Stimulated activated memory B cell treated with anti-CD40 and anti-IgM and Interleukin-4, amounts not matched to agents 10 μg/mL and 1 μg/mL and 100 μg/mL, for 72 hours (primary cell): ENCODE measurements at regions not wholly inside any gene's neighbourhood (a gene's known extent, or its start where the extent isn't known, plus 50 kb on each side); places are given as distances from the start of the nearest gene placed in this dataset.

ENCODE experiments used
- ATAC-seq: fragments of 150-1000 bp; cut with Tn5 transposase; 2 replicates; pipeline ENCODE4 v1.10.0; 2021
- H3K27ac Mint-ChIP-seq: one replicate; pipeline ENCODE4 v1.8.0; 2022; ENCODE audit warnings: mild to moderate bottlenecking, mixed read lengths
- H3K27me3 Mint-ChIP-seq: one replicate; pipeline ENCODE4 v1.8.0; 2022; ENCODE audit warnings: mixed read lengths
- H3K36me3 Mint-ChIP-seq: one replicate; pipeline ENCODE4 v1.8.0; 2022; ENCODE audit warnings: mixed read lengths
- H3K4me1 Mint-ChIP-seq: one replicate; pipeline ENCODE4 v1.8.0; 2022; ENCODE audit warnings: mixed read lengths
- H3K4me3 Mint-ChIP-seq: one replicate; pipeline ENCODE4 v1.8.0; 2022; ENCODE audit warnings: mild to moderate bottlenecking, moderate library complexity, mixed read lengths
- H3K9me3 Mint-ChIP-seq: one replicate; pipeline ENCODE4 v1.8.0; 2022; ENCODE audit warnings: mixed read lengths

- no peak for ATAC-seq
- H3K4me1 Mint-ChIP-seq: no peaks in the 10 kb centered on the region
- no peak overlapping the region for H3K27ac Mint-ChIP-seq
- H3K27me3 Mint-ChIP-seq: no peaks in the 10 kb centered on the region
- no peaks in the 10 kb centered on the region for H3K36me3 Mint-ChIP-seq
- H3K9me3 Mint-ChIP-seq: peaks cover 5% of the 10 kb centered on the region
- H3K4me3 Mint-ChIP-seq: no peak overlapping the region
These were observed 346.6 kb upstream of the MEIS2 start for GRCh38 chr15:37446921-37447320.

GRCh38 chr15:37452498-37452897 lies 352.1 kb upstream of the MEIS2 start:
- H3K4me3 Mint-ChIP-seq: no peak overlapping the region
- ATAC-seq: no peak
- H3K9me3 Mint-ChIP-seq: peaks cover 7% of the 10 kb centered on the region
- H3K27ac Mint-ChIP-seq: no peak overlapping the region
- H3K4me1 Mint-ChIP-seq: no peaks in the 10 kb centered on the region
- H3K27me3 Mint-ChIP-seq: no peaks in the 10 kb centered on the region
- H3K36me3 Mint-ChIP-seq: no peaks in the 10 kb centered on the region

- ATAC-seq: no peak
- H3K4me3 Mint-ChIP-seq: no peak overlapping the region
- H3K36me3 Mint-ChIP-seq: no peaks in the 10 kb centered on the region
- H3K4me1 Mint-ChIP-seq: no peaks in the 10 kb centered on the region
- no peaks in the 10 kb centered on the region for H3K27me3 Mint-ChIP-seq
- no peak overlapping the region for H3K27ac Mint-ChIP-seq
- H3K9me3 Mint-ChIP-seq: peaks cover 7% of the 10 kb centered on the region
These were observed 380.1 kb upstream of the MEIS2 start for GRCh38 chr15:37480482-37480881.

- H3K27me3 Mint-ChIP-seq: no peaks in the 10 kb centered on the region
- H3K9me3 Mint-ChIP-seq: peaks cover 7% of the 10 kb centered on the region
- no peaks in the 10 kb centered on the region for H3K4me1 Mint-ChIP-seq
- H3K36me3 Mint-ChIP-seq: no peaks in the 10 kb centered on the region
- ATAC-seq: no peak
- H3K27ac Mint-ChIP-seq: no peak overlapping the region
- H3K4me3 Mint-ChIP-seq: no peak overlapping the region
These were observed 380.8 kb upstream of the MEIS2 start for GRCh38 chr15:37481126-37481525.

- Mint-ChIP-seq H3K4me3 (no peak overlapping the region), H3K27ac (no peak overlapping the region), H3K9me3 (peaks cover 7% of the 10 kb centered on the region), H3K27me3 (no peaks in the 10 kb centered on the region), H3K4me1 (no peaks in the 10 kb centered on the region), H3K36me3 (no peaks in the 10 kb centered on the region)
- no peak for ATAC-seq
These were observed 383.4 kb upstream of the MEIS2 start for GRCh38 chr15:37483779-37484178.

GRCh38 chr15:37485056-37485455 lies 384.7 kb upstream of the MEIS2 start:
- Mint-ChIP-seq H3K27ac (no peak overlapping the region), H3K36me3 (no peaks in the 10 kb centered on the region), H3K9me3 (peaks cover 11% of the 10 kb centered on the region), H3K27me3 (no peaks in the 10 kb centered on the region), H3K4me3 (no peak overlapping the region), H3K4me1 (no peaks in the 10 kb centered on the region)
- ATAC-seq: no peak

- Mint-ChIP-seq H3K9me3 (peaks cover 10% of the 10 kb centered on the region), H3K36me3 (no peaks in the 10 kb centered on the region), H3K27me3 (no peaks in the 10 kb centered on the region), H3K27ac (no peak overlapping the region), H3K4me3 (no peak overlapping the region), H3K4me1 (no peaks in the 10 kb centered on the region)
- no peak for ATAC-seq
These were observed 390.4 kb upstream of the MEIS2 start for GRCh38 chr15:37490707-37491106.

GRCh38 chr15:37516621-37517020 lies 416.3 kb upstream of the MEIS2 start:
- H3K4me1 Mint-ChIP-seq: no peaks in the 10 kb centered on the region
- H3K4me3 Mint-ChIP-seq: no peak overlapping the region
- H3K27ac Mint-ChIP-seq: no peak overlapping the region
- no peaks in the 10 kb centered on the region for H3K36me3 Mint-ChIP-seq
- no peaks in the 10 kb centered on the region for H3K27me3 Mint-ChIP-seq
- peaks cover 5% of the 10 kb centered on the region for H3K9me3 Mint-ChIP-seq
- ATAC-seq: no peak

GRCh38 chr15:37517191-37517895 lies 417.0 kb upstream of the MEIS2 start:
- Mint-ChIP-seq H3K36me3 (no peaks in the 10 kb centered on the region), H3K9me3 (peaks cover 5% of the 10 kb centered on the region), H3K27ac (no peak overlapping the region), H3K27me3 (no peaks in the 10 kb centered on the region), H3K4me1 (no peaks in the 10 kb centered on the region), H3K4me3 (no peak overlapping the region)
- no peak for ATAC-seq

- H3K36me3 Mint-ChIP-seq: no peaks in the 10 kb centered on the region
- ATAC-seq: no peak
- H3K4me3 Mint-ChIP-seq: no peak overlapping the region
These were observed 416.0 kb upstream of the TMCO5A start for GRCh38 chr15:37518436-37518835.

GRCh38 chr15:37520026-37520425 lies 414.4 kb upstream of the TMCO5A start:
- no peaks in the 10 kb centered on the region for H3K27me3 Mint-ChIP-seq
- ATAC-seq: no peak
- no peak overlapping the region for H3K27ac Mint-ChIP-seq
- no peaks in the 10 kb centered on the region for H3K36me3 Mint-ChIP-seq
- H3K4me1 Mint-ChIP-seq: no peaks in the 10 kb centered on the region
- H3K4me3 Mint-ChIP-seq: no peak overlapping the region
- peaks cover 7% of the 10 kb centered on the region for H3K9me3 Mint-ChIP-seq

More at GRCh38 chr15:37518436-37518835, 416.0 kb upstream of the TMCO5A start:
- Mint-ChIP-seq H3K27me3 (no peaks in the 10 kb centered on the region), H3K4me1 (no peaks in the 10 kb centered on the region), H3K27ac (no peak overlapping the region), H3K9me3 (peaks cover 1% of the 10 kb centered on the region)

GRCh38 chr15:37520882-37521281 lies 413.6 kb upstream of the TMCO5A start:
- H3K27ac Mint-ChIP-seq: no peak overlapping the region
- no peaks in the 10 kb centered on the region for H3K4me1 Mint-ChIP-seq

GRCh38 chr15:37524601-37525000 lies 409.8 kb upstream of the TMCO5A start:
- no peak for ATAC-seq
- no peak overlapping the region for H3K27ac Mint-ChIP-seq
- no peaks in the 10 kb centered on the region for H3K27me3 Mint-ChIP-seq
- H3K4me1 Mint-ChIP-seq: no peaks in the 10 kb centered on the region
- peaks cover 10% of the 10 kb centered on the region for H3K9me3 Mint-ChIP-seq
- H3K4me3 Mint-ChIP-seq: no peak overlapping the region
- no peaks in the 10 kb centered on the region for H3K36me3 Mint-ChIP-seq

More at GRCh38 chr15:37520882-37521281, 413.6 kb upstream of the TMCO5A start:
- Mint-ChIP-seq H3K9me3 (peaks cover 10% of the 10 kb centered on the region), H3K4me3 (no peak overlapping the region), H3K36me3 (no peaks in the 10 kb centered on the region), H3K27me3 (no peaks in the 10 kb centered on the region)
- no peak for ATAC-seq

GRCh38 chr15:37528432-37528831 lies 406.0 kb upstream of the TMCO5A start:
- no peak for ATAC-seq

GRCh38 chr15:37536967-37537605 lies 397.4 kb upstream of the TMCO5A start:
- H3K4me3 Mint-ChIP-seq: no peak overlapping the region
- H3K9me3 Mint-ChIP-seq: peaks cover 12% of the 10 kb centered on the region
- H3K27ac Mint-ChIP-seq: no peak overlapping the region
- no peak for ATAC-seq
- H3K27me3 Mint-ChIP-seq: no peaks in the 10 kb centered on the region
- no peaks in the 10 kb centered on the region for H3K36me3 Mint-ChIP-seq
- H3K4me1 Mint-ChIP-seq: no peaks in the 10 kb centered on the region

More at GRCh38 chr15:37528432-37528831, 406.0 kb upstream of the TMCO5A start:
- H3K27ac Mint-ChIP-seq: no peak overlapping the region
- H3K4me3 Mint-ChIP-seq: no peak overlapping the region
- no peaks in the 10 kb centered on the region for H3K36me3 Mint-ChIP-seq
- no peaks in the 10 kb centered on the region for H3K27me3 Mint-ChIP-seq
- H3K9me3 Mint-ChIP-seq: peaks cover 14% of the 10 kb centered on the region
- no peaks in the 10 kb centered on the region for H3K4me1 Mint-ChIP-seq

- no peak overlapping the region for H3K4me3 Mint-ChIP-seq
- no peak for ATAC-seq
- no peak overlapping the region for H3K27ac Mint-ChIP-seq
- no peaks in the 10 kb centered on the region for H3K4me1 Mint-ChIP-seq
- H3K27me3 Mint-ChIP-seq: no peaks in the 10 kb centered on the region
- H3K9me3 Mint-ChIP-seq: peaks cover 9% of the 10 kb centered on the region
- no peaks in the 10 kb centered on the region for H3K36me3 Mint-ChIP-seq
These were observed 396.6 kb upstream of the TMCO5A start for GRCh38 chr15:37537802-37538201.
